ENCODE measurements at regions not wholly inside any gene's neighbourhood (a gene's known extent, or its start where the extent isn't known, plus 50 kb on each side); places are given as distances from the start of the nearest gene placed in this dataset.

- no peak for DNase-seq (ENCODE audit: low read depth, low spot score)
- no peaks in the 10 kb centered on the region for H3K9me3 ChIP-seq (ENCODE audit: control insufficient read depth, insufficient read depth, low read length)
- ChIA-PET POLR2A (no interaction called here), CTCF (no interaction called here)
- no peak overlapping the region for H3K4me3 ChIP-seq (ENCODE audit: low read depth, low read length)
- H3K27me3 ChIP-seq (ENCODE audit: control insufficient read depth, insufficient read depth, low read length): no peaks in the 10 kb centered on the region
- TF ChIP-seq CTCF (IDR thresholded peaks at IDR 0.05; ENCODE audit: low read depth, low read length): no peak
- H3K27ac ChIP-seq (ENCODE audit: low read depth, low read length): no peak overlapping the region
Measured at GRCh38 chr1:103337779-103338178, 187.7 kb upstream of the RNPC3 start.

- POLR2A ChIA-PET: no interaction called here
- no peak for TF ChIP-seq CTCF (IDR thresholded peaks at IDR 0.05; ENCODE audit: low read depth, low read length)
- H3K9me3 ChIP-seq (ENCODE audit: control insufficient read depth, insufficient read depth, low read length): no peaks in the 10 kb centered on the region
- H3K4me3 ChIP-seq (ENCODE audit: low read depth, low read length): no peak overlapping the region
- no peak for DNase-seq (ENCODE audit: low read depth, low spot score)
- no peaks in the 10 kb centered on the region for H3K27me3 ChIP-seq (ENCODE audit: control insufficient read depth, insufficient read depth, low read length)
- CTCF ChIA-PET: interaction anchor here (0.6 kb wide), 1 partner anchor 105 kb away, joined by 3 read pairs; no protein-coding TSS in a partner anchor
- no peak overlapping the region for H3K27ac ChIP-seq (ENCODE audit: low read depth, low read length)
Measured at GRCh38 chr1:103336408-103336807, 189.1 kb upstream of the RNPC3 start.

- CTCF ChIA-PET: no interaction called here
- H3K9me3 ChIP-seq (ENCODE audit: control insufficient read depth, insufficient read depth, low read length): no peaks in the 10 kb centered on the region
- no peak for DNase-seq (ENCODE audit: low read depth, low spot score)
Measured at GRCh38 chr1:103333141-103333540, 192.4 kb upstream of the RNPC3 start.

GRCh38 chr1:103327054-103327719 is 198.3 kb upstream of the RNPC3 start:
- Histone ChIP-seq H3K27ac (ENCODE audit: low read depth, low read length) (no peak overlapping the region), H3K4me3 (ENCODE audit: low read depth, low read length) (no peak overlapping the region), H3K9me3 (ENCODE audit: control insufficient read depth, insufficient read depth, low read length) (no peaks in the 10 kb centered on the region), H3K27me3 (ENCODE audit: control insufficient read depth, insufficient read depth, low read length) (no peaks in the 10 kb centered on the region)
- POLR2A ChIA-PET: no interaction called here
- TF ChIP-seq CTCF (IDR thresholded peaks at IDR 0.05; ENCODE audit: low read depth, low read length): no peak
- no peak for DNase-seq (ENCODE audit: low read depth, low spot score)
- CTCF ChIA-PET: no interaction called here

More at GRCh38 chr1:103333141-103333540, 192.4 kb upstream of the RNPC3 start:
- Histone ChIP-seq H3K4me3 (ENCODE audit: low read depth, low read length) (no peak overlapping the region), H3K27ac (ENCODE audit: low read depth, low read length) (no peak overlapping the region), H3K27me3 (ENCODE audit: control insufficient read depth, insufficient read depth, low read length) (no peaks in the 10 kb centered on the region)
- POLR2A ChIA-PET: no interaction called here
- no peak for TF ChIP-seq CTCF (IDR thresholded peaks at IDR 0.05; ENCODE audit: low read depth, low read length)

GRCh38 chr1:103326595-103326994 is 198.9 kb upstream of the RNPC3 start:
- H3K27ac ChIP-seq (ENCODE audit: low read depth, low read length): no peak overlapping the region
- TF ChIP-seq CTCF (IDR thresholded peaks at IDR 0.05; ENCODE audit: low read depth, low read length): no peak
- no peak overlapping the region for H3K4me3 ChIP-seq (ENCODE audit: low read depth, low read length)
- ChIA-PET CTCF (no interaction called here), POLR2A (no interaction called here)
- no peak for DNase-seq (ENCODE audit: low read depth, low spot score)
- H3K9me3 ChIP-seq (ENCODE audit: control insufficient read depth, insufficient read depth, low read length): no peaks in the 10 kb centered on the region
- no peaks in the 10 kb centered on the region for H3K27me3 ChIP-seq (ENCODE audit: control insufficient read depth, insufficient read depth, low read length)

Data from AG04450 (cell line).